H1 (cell line): ENCODE measurements at regions not wholly inside any gene's neighbourhood (a gene's known extent, or its start where the extent isn't known, plus 50 kb on each side); places are given as distances from the start of the nearest gene placed in this dataset.

ENCODE experiments used
- TF ChIP-seq, protein P1 (sequence below), 3 experiments: IDR thresholded peaks; 1 replicate in 2 of 3; 2 replicates in 1 of 3; pipeline versions ENCODE4 v1.5.1 to v1.6.1; 2011; ENCODE audit warnings: low read length in 3 of 3, mild to moderate bottlenecking in 3 of 3, inconsistent platforms in 2 of 3, low read depth in 1 of 3, moderate library complexity in 1 of 3; ENCODE audit not compliant: insufficient read depth in 1 of 3; ENCODE audit errors: control extremely low read depth in 1 of 3

DNA sequence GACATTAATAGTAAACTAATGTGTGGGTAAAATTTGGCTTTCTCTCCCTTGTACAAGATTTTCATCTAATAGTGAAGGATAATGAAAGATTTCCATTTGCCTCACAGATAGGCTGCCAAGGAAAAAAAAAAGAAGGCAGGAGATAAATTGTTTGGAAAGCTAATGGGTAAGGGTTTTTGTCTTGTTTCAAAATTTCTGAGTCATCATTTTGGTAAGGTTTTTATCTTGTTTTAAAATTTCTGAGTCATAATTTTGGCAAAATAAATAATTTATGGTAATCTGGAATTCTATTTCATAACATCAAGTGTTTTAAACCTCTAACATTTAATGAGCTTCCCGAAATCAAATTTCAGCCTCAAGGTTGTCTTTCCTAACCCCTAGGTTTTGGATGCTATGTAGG, 1035.7 kb upstream of the FBXO33 start (continued):
- TF ChIP-seq, protein P1, sequence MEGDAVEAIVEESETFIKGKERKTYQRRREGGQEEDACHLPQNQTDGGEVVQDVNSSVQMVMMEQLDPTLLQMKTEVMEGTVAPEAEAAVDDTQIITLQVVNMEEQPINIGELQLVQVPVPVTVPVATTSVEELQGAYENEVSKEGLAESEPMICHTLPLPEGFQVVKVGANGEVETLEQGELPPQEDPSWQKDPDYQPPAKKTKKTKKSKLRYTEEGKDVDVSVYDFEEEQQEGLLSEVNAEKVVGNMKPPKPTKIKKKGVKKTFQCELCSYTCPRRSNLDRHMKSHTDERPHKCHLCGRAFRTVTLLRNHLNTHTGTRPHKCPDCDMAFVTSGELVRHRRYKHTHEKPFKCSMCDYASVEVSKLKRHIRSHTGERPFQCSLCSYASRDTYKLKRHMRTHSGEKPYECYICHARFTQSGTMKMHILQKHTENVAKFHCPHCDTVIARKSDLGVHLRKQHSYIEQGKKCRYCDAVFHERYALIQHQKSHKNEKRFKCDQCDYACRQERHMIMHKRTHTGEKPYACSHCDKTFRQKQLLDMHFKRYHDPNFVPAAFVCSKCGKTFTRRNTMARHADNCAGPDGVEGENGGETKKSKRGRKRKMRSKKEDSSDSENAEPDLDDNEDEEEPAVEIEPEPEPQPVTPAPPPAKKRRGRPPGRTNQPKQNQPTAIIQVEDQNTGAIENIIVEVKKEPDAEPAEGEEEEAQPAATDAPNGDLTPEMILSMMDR (IDR thresholded peaks at IDR 0.05; ENCODE audit: control extremely low read depth in 1 of 3, insufficient read depth in 1 of 3, low read depth in 1 of 3, low read length in 3 of 3): no peak
